B cell (primary cell): ENCODE measurements at regions not wholly inside any gene's neighbourhood (a gene's known extent, or its start where the extent isn't known, plus 50 kb on each side); places are given as distances from the start of the nearest gene placed in this dataset.

ENCODE experiments used
- ATAC-seq: fragments of 200-7000 bp; cut with Tn5 transposase; one replicate; pipeline ENCODE4 v1.10.0; 2021; ENCODE audit warnings: low read depth, mild to moderate bottlenecking, moderate number of reproducible peaks, moderate library complexity
- CTCF ChIA-PET: fragments of 350-600 bp; sonication (Branson Sonifier 250); formaldehyde crosslinking; loops from one replicate; lab custom pipeline; 2021; ENCODE audit warnings: antibody characterized with exemption, inconsistent platforms; lab: Charles Lee
- POLR2A ChIA-PET: fragments of 350-600 bp; sonication (Branson Sonifier 250); formaldehyde crosslinking; loops from one replicate; lab custom pipeline; 2021; ENCODE audit warnings: antibody characterized with exemption; lab: Charles Lee
- DNase-seq: peaks from one replicate; pipeline ENCODE4 v3.0.0; 2013
- H2AFZ ChIP-seq: 2 replicates; pipeline ENCODE4 v1.6.1; 2012; ENCODE audit warnings: mild to moderate bottlenecking, low read depth, low read length; ENCODE audit not compliant: insufficient read depth, poor library complexity, severe bottlenecking
- H3K27ac ChIP-seq, 2 donors: 1 replicate in 1 of 2; 2 replicates in 1 of 2; pipeline ENCODE4 v1.5.1; 2012 to 2013; ENCODE audit warnings: low read length in 2 of 2, mild to moderate bottlenecking in 2 of 2, moderate library complexity in 1 of 2
- H3K27me3 ChIP-seq, 4 experiments: fragments of 200-600 bp in 1 of 4; sonication (generic) in 1 of 4; replicated peaks in 1 of 4; 1 replicate in 2 of 4; 2 replicates in 2 of 4; pipeline versions ENCODE4 v1.6.1 to v1.7.0; 2013 to 2016; ENCODE audit warnings: low read length in 3 of 4, mild to moderate bottlenecking in 2 of 4, mixed read lengths in 1 of 4, moderate library complexity in 1 of 4; ENCODE audit not compliant: insufficient read depth in 4 of 4, control insufficient read depth in 3 of 4; ENCODE audit errors: control extremely low read depth in 1 of 4
- H3K36me3 ChIP-seq, 2 experiments: replicated peaks in 1 of 2; 1 replicate in 1 of 2; 2 replicates in 1 of 2; pipeline versions ENCODE4 v1.6.1 to v1.7.1; 2013; ENCODE audit warnings: low read length in 1 of 2; ENCODE audit not compliant: insufficient read depth in 2 of 2, control insufficient read depth in 1 of 2; ENCODE audit errors: control extremely low read depth in 1 of 2, extremely low read depth in 1 of 2
- H3K4me1 ChIP-seq, 2 donors: fragments of 200-600 bp in 1 of 2; sonication (generic) in 1 of 2; 1 replicate in 1 of 2; 2 replicates in 1 of 2; pipeline versions ENCODE4 v1.5.1 to v1.6.1; 2013 to 2017; ENCODE audit warnings: low read length in 2 of 2; ENCODE audit not compliant: control insufficient read depth in 2 of 2, insufficient read depth in 2 of 2
- H3K4me2 ChIP-seq: replicated peaks from 2 replicates; pipeline ENCODE3; 2012; ENCODE audit warnings: mild to moderate bottlenecking, low read depth, low read length; ENCODE audit not compliant: poor library complexity, severe bottlenecking
- H3K4me3 ChIP-seq, 5 experiments: fragments of 200-600 bp in 1 of 5; sonication (generic) in 1 of 5; 1 replicate in 3 of 5; 2 replicates in 2 of 5; pipeline versions ENCODE4 v1.5.1 to v1.7.0; 2011 to 2016; ENCODE audit warnings: low read length in 4 of 5, mild to moderate bottlenecking in 4 of 5, low read depth in 2 of 5, control low read depth in 1 of 5, moderate library complexity in 1 of 5; ENCODE audit not compliant: insufficient read depth in 1 of 5; ENCODE audit errors: control extremely low read depth in 1 of 5, extremely low read depth in 1 of 5
- H3K79me2 ChIP-seq: fragments of 200-600 bp; sonication (generic); one replicate; pipeline ENCODE4 v1.6.0; 2016; ENCODE audit warnings: low read length; ENCODE audit not compliant: control insufficient read depth, insufficient read depth
- H3K9ac ChIP-seq: fragments of 200-600 bp; sonication (generic); 2 replicates; pipeline ENCODE4 v1.6.1; 2017; ENCODE audit warnings: mild to moderate bottlenecking, low read length, moderate library complexity
- H3K9me3 ChIP-seq, 3 donors: one replicate each; pipeline versions ENCODE4 v1.6.1 to v1.7.1; 2013; ENCODE audit warnings: low read length in 2 of 3; ENCODE audit not compliant: control insufficient read depth in 2 of 3, insufficient read depth in 1 of 3; ENCODE audit errors: control extremely low read depth in 1 of 3
- H4K20me1 ChIP-seq: 2 replicates; pipeline ENCODE4 v1.6.0; 2012; ENCODE audit warnings: mild to moderate bottlenecking, low read length; ENCODE audit not compliant: insufficient read depth, control insufficient read depth, poor library complexity, severe bottlenecking
- H3K27ac Mint-ChIP-seq: one replicate; pipeline ENCODE4 v1.8.0; 2021; ENCODE audit warnings: mixed read lengths
- H3K27me3 Mint-ChIP-seq: one replicate; pipeline ENCODE4 v1.8.0; 2021; ENCODE audit warnings: mixed read lengths
- H3K4me1 Mint-ChIP-seq: one replicate; pipeline ENCODE4 v1.8.0; 2021; ENCODE audit warnings: mixed read lengths
- H3K4me3 Mint-ChIP-seq: one replicate; pipeline ENCODE4 v1.8.0; 2021; ENCODE audit warnings: mixed read lengths
- H3K9me3 Mint-ChIP-seq: one replicate; pipeline ENCODE4 v1.8.0; 2022; ENCODE audit warnings: mixed read lengths; ENCODE audit not compliant: insufficient read depth
- EZH2 ChIP-seq: IDR thresholded peaks from 2 replicates; pipeline ENCODE4 v1.6.1; 2012; ENCODE audit warnings: borderline replicate concordance, low read depth, mild to moderate bottlenecking, moderate library complexity, low read length; ENCODE audit not compliant: insufficient read depth, poor library complexity, severe bottlenecking
- WGBS: methylation state at CpG from one replicate; pipeline ENCODE4 v1.1.5; 2013; ENCODE audit warnings: missing lambda C conversion rate; ENCODE audit not compliant: insufficient coverage; 5-methylcytosine and 5-hydroxymethylcytosine counted together
- intact Hi-C: fragments of 100-400 bp; cut with micrococcal nuclease; formaldehyde crosslinking; loops from one replicate; pipeline ENCODE4 v1.10.0; 2022
- TF ChIP-seq, protein P1 (sequence below): fragments of 200-600 bp; IDR thresholded peaks from one replicate; pipeline ENCODE4 v1.8.0; 2022; ENCODE audit warnings: antibody characterized with exemption, mild to moderate bottlenecking

DNA sequence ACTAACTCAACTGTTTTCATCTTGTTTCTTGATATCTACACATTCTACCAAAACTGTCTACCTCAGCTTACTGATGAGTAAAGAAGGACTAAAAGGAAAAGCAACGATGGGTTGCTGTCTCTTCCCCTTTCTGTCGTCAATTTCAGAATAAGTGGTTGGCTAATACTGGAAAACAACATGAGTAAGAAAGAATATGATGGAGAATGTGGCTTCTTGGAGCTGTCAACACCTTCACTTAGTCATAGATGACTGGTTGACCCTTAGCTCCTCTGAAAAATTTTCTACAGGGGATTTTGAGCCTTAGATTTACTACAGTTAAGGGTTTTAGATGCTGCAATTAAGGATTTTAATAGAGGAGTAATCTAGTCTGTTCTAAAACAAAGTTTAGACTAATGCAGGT, 797.9 kb downstream of the TLE4 start:
- H3K79me2 ChIP-seq: no peaks in the 10 kb centered on the region
- no peaks in the 10 kb centered on the region for H3K4me1 Mint-ChIP-seq
- H3K27me3 Mint-ChIP-seq: no peaks in the 10 kb centered on the region
- no peak overlapping the region for H2AFZ ChIP-seq
- H3K36me3 ChIP-seq: no peaks in the 10 kb centered on the region
- no peak for DNase-seq
- WGBS: no CpG with 5 or more reads among the region's 2 CpGs
- no peaks in the 10 kb centered on the region for H3K4me1 ChIP-seq
- ChIA-PET CTCF (interaction anchor here (0.5 kb wide), 1 partner anchor 89 kb away, joined by 4 read pairs; no protein-coding TSS in a partner anchor), POLR2A (no interaction called here)
- peaks cover 4% of the 10 kb centered on the region for H3K9me3 Mint-ChIP-seq
- no peak overlapping the region for H3K4me3 ChIP-seq
- intact Hi-C loops: no loop called here
- H3K9ac ChIP-seq: no peak overlapping the region
- no peak overlapping the region for H3K27ac Mint-ChIP-seq
- H3K27ac ChIP-seq: no peak overlapping the region
- H3K9me3 ChIP-seq: no peaks in the 10 kb centered on the region
- no peaks in the 10 kb centered on the region for H4K20me1 ChIP-seq
- TF ChIP-seq EZH2: no peak
- TF ChIP-seq, protein P1, sequence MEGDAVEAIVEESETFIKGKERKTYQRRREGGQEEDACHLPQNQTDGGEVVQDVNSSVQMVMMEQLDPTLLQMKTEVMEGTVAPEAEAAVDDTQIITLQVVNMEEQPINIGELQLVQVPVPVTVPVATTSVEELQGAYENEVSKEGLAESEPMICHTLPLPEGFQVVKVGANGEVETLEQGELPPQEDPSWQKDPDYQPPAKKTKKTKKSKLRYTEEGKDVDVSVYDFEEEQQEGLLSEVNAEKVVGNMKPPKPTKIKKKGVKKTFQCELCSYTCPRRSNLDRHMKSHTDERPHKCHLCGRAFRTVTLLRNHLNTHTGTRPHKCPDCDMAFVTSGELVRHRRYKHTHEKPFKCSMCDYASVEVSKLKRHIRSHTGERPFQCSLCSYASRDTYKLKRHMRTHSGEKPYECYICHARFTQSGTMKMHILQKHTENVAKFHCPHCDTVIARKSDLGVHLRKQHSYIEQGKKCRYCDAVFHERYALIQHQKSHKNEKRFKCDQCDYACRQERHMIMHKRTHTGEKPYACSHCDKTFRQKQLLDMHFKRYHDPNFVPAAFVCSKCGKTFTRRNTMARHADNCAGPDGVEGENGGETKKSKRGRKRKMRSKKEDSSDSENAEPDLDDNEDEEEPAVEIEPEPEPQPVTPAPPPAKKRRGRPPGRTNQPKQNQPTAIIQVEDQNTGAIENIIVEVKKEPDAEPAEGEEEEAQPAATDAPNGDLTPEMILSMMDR: no peak
- ATAC-seq: no peak
- H3K27me3 ChIP-seq: no peaks in the 10 kb centered on the region
- no peak overlapping the region for H3K4me3 Mint-ChIP-seq
- H3K4me2 ChIP-seq: no peak overlapping the region

DNA sequence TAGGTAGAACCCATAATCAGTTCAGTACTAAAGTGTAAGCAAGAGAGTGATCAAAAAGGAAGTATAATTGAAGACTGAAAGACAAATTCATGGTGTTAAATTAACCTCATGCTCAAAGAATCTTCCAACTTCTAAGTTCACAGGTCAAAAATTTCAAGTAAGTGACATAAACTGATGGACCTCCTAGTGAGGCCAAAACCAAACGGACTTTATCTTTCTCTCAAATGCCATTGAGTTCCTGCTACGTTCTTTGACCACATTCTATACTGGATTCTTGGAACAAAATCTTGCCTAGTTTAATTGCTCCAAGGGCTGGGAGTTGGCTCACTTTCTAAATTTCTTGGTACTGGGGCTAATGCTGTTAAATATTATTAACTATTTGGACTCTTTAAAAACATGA, 794.9 kb downstream of the TLE4 start:
- CTCF ChIA-PET: no interaction called here

More for the DNA sequence above, 794.9 kb downstream of the TLE4 start:
- POLR2A ChIA-PET: no interaction called here
- Histone ChIP-seq H3K27ac (no peak overlapping the region), H3K27me3 (no peaks in the 10 kb centered on the region), H4K20me1 (no peaks in the 10 kb centered on the region), H3K4me2 (no peak overlapping the region), H3K4me3 (no peak overlapping the region), H3K4me1 (no peaks in the 10 kb centered on the region), H3K9ac (no peak overlapping the region), H3K9me3 (no peaks in the 10 kb centered on the region), H3K36me3 (no peaks in the 10 kb centered on the region), H3K79me2 (no peaks in the 10 kb centered on the region), H2AFZ (no peak overlapping the region)
- peaks cover 6% of the 10 kb centered on the region for H3K9me3 Mint-ChIP-seq
- no peaks in the 10 kb centered on the region for H3K4me1 Mint-ChIP-seq
- TF ChIP-seq EZH2: no peak
- TF ChIP-seq, protein P1: no peak
- DNase-seq (no peak), ATAC-seq (no peak)
- H3K27ac Mint-ChIP-seq: no peak overlapping the region
- no peak overlapping the region for H3K4me3 Mint-ChIP-seq
- intact Hi-C loops: no loop called here
- WGBS: no CpG with 5 or more reads among the region's 2 CpGs
- no peaks in the 10 kb centered on the region for H3K27me3 Mint-ChIP-seq
